ENCODE measurements at regions not wholly inside any gene's neighbourhood (a gene's known extent, or its start where the extent isn't known, plus 50 kb on each side); places are given as distances from the start of the nearest gene placed in this dataset.

- no peak for TF ChIP-seq CTCF (IDR thresholded peaks at IDR 0.05)
- TF ChIP-seq POLR2A (IDR thresholded peaks at IDR 0.05), result no peak
Observed at GRCh38 chr7:149569025-149569725, 71.6 kb upstream of the ZNF746 start.
